ENCODE measurements at regions not wholly inside any gene's neighbourhood (a gene's known extent, or its start where the extent isn't known, plus 50 kb on each side); places are given as distances from the start of the nearest gene placed in this dataset.

- TF ChIP-seq CHD7 (IDR thresholded peaks at IDR 0.05; ENCODE audit: insufficient replicate concordance, low read length) (no peak), JUND (IDR thresholded peaks at IDR 0.05; ENCODE audit: low read length) (no peak), RAD21 (IDR thresholded peaks at IDR 0.05 in 1 of 2, conservative IDR thresholded peaks at IDR 0.05 in 1 of 2; ENCODE audit: low read depth in 2 of 2, low read length in 2 of 2) (no peak), ATF2 (IDR thresholded peaks at IDR 0.05; ENCODE audit: low read length) (no peak), SUZ12 (IDR thresholded peaks at IDR 0.05; ENCODE audit: low read length) (no peak), SIX5 (IDR thresholded peaks at IDR 0.05; ENCODE audit: low read depth, low read length) (no peak), POLR2A (IDR thresholded peaks at IDR 0.05; ENCODE audit: control extremely low read depth in 1 of 2, low read depth in 2 of 2, low read length in 2 of 2) (no peak), RXRA (IDR thresholded peaks at IDR 0.05; ENCODE audit: insufficient read depth, low read depth, low read length) (no peak), MAX (IDR thresholded peaks at IDR 0.05) (no peak), RNF2 (IDR thresholded peaks at IDR 0.05; ENCODE audit: borderline replicate concordance, low read depth, low read length, missing control alignments, poor library complexity, severe bottlenecking) (no peak)
Observed at GRCh38 chr1:178606839-178607238, 93.9 kb downstream of the TEX35 start (continued).
